Stimulated activated CD4-positive, alpha-beta T cell treated with anti-CD3 and anti-CD28 coated beads, Interleukin-1b, Interleukin-23, amount 100 ng/mL, for 48 hours (primary cell): ENCODE measurements at regions not wholly inside any gene's neighbourhood (a gene's known extent, or its start where the extent isn't known, plus 50 kb on each side); places are given as distances from the start of the nearest gene placed in this dataset.

Experiments
- DNase-seq: peaks from one replicate; pipeline ENCODE4 v3.0.0-alpha.2; 2020

DNA sequence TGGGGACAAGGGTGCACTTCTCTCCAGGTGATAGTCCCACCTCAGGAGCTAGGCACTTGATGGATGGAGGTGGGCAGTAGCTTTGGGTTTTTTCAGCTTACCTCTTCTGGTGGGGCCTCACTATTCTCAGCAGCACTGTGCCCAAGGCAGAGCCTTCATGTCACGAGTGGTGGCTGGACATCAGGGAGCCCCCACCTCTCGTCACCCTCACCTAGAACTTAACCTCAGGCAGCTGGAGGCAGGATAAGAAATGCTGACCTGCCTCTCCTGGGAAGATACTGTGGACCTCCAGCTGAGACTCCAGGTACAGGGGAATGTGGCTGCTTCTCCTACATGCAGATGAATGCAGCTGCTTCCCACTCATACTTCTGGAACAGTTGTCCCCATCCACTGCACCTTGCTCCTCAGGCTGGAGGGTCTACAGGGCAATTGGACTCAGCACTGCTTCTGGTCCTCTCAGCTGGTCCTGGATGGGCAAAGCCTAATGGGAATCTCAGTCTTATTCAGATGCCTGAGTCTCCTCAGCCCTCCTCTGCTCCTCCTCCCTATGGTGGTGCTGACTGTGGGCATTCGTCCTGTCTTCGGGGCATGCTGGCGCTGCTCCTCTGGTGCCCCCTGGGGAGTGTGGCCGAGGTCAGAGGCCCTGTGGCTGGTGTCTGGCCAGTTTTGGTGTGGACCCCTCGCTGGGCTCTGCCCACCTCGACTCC, 129.9 kb downstream of the KLF13 start:
- DNase-seq, result no peak

DNA sequence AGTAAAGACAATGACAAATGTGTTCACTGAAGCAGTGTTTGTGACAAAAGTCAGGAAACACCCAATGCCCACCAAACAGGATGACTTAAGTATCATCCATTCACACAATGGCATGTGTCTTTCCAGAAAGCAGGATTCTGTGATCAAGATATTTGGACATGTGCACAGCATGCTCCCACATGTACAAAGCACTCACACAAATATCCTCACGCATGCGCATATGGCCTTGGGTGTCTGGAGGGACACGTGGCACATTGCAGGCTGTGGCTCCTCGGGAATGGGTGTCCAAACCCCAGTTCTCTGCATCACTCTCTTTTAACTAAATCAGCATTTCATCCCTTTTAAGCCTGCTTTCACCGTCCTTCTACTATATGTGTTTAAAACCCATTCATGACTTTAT, 130.5 kb downstream of the KLF13 start:
- no peak for DNase-seq

DNA sequence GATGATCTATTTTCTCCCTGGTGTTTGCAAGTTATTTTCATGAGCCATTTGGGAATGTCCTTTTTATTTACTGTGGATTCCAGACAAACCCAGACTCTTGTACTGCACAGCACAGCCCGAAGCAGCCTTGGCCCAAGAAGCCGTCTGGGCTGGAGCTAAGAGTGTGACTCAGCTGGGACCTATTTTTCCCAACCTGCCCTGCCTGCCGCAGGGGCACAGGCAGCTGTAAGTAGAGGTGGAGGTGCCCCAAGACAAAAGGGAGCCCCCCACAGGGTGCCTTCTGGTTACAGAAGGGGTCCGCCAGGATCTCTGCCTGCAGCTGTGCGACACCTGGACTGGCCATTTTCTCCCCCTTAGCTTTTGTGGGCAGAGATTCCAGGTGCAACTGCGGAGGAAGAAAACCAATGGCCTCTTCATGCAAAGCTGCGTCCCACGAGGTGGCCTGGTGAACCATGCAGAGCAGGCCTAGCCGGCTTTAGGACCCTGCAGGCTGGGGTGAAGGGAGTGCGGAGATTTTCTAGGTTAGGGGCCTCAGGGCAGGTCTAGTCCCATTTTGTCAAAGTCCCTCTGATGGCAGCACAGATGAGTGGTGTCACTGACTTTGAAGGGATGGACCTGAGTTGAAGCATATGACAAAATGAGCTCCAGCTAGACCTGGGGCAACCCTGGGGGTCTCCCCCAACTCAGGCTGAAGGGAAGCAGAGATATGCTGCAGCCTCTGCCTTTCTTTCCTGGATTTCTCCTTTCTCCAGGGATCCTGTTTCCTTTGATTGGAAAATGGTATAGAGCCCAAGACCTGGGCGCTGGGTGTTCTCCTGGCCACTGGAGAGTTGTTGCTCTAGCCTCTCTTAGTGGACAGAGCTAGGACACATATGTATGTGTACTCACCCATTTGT, 131.2 kb downstream of the KLF13 start:
- no peak for DNase-seq

DNA sequence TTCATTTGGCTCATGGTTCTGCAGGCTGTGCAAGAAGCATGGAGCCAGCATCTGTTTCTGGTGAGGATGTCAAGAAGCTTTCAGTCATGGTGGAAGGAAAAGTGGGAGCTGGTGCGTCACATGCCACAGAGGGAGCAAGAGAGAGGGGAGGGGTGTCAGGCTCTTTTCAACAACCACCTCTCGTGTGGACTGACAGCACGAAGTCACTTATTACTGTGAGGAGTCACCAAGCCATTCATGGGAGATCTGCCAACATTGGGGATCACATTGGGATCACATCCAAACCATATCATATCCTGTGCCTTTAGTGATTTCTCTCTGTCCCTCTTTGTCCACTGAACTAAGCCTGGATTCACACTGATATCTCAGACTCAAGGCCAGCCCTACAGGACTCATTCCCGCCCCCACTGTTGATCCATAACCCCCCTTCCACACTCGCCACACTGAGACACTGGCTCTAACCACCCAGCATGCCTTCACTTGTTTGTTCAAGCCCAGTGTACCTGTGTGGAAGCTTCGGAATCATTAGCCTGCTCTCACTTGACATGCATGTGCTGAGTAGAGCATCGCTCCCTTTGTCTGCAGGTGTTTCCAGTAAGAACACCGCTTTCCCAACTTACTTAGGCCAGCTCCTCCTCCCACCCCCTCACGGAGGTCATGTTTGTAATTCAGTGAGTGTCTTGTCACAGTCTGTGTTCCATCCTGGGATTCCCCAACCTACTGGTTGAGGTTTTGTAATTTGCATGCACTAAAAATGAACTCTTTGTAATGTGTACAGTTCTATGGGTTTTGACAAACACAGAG, 132.2 kb downstream of the KLF13 start:
- DNase-seq, result peak; percentile 76

DNA sequence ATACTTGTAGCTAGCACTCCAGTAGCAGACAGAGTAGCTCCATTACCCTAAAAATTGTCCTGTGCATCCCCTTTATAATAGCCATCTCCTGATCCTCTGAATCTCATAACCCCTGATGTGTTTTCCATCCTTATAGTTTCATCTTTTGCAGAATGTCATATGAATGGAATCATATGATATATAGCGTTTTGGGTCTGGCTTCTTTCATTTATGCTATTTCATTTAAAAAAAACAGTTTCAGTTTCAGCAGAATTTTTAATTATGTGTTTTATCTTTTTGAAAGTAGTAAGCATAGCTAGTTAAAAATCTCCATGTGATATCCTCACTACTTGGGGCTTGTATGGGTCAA, 132.7 kb downstream of the KLF13 start:
- DNase-seq, result no peak

DNA sequence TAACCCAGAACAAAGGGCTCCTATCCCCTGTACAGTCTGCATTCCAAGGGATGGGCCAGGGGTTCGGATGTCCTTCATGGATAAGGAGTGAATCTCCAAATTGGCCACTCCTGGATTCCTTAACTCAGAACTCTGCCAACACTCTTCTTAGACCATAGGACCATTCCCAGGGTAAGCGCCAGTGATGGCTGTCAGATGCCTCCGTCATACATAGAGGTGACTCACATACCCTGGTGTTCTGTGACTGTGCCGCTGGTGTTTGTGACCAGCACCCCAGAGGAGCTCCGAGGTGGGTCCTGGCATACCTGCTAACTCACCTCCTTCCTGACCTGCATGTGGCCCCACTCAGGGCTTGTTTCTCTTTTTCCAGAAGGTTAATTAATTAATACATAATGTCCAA, 134.7 kb downstream of the KLF13 start:
- no peak for DNase-seq

DNA sequence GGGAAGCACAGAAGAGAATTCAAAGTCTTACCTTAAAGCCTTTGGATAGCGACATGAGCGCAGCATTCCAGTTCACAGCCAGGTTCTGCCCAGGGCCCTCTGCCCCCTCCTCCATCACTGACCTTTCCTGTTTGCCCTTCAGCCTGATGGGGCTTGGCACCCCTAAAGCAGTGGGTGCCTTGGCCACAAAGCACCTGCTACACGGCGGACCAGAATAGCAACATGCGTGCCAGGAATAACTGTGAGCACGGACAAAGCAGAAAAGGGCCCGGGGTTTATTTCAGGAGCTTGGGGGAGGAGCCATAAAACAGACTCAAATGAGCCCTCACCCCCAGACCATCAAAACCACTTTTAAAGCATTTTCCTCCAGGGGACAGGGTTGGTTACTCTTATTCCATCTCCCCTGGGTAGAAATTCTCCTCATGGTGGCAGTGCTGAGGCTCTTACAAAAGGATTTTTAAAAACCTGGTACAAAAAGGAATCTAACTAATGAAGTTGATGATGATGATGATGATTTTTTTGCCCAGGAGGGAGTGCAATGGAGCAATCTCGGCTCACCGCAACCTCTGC, 135.4 kb downstream of the KLF13 start:
- DNase-seq, result no peak

DNA sequence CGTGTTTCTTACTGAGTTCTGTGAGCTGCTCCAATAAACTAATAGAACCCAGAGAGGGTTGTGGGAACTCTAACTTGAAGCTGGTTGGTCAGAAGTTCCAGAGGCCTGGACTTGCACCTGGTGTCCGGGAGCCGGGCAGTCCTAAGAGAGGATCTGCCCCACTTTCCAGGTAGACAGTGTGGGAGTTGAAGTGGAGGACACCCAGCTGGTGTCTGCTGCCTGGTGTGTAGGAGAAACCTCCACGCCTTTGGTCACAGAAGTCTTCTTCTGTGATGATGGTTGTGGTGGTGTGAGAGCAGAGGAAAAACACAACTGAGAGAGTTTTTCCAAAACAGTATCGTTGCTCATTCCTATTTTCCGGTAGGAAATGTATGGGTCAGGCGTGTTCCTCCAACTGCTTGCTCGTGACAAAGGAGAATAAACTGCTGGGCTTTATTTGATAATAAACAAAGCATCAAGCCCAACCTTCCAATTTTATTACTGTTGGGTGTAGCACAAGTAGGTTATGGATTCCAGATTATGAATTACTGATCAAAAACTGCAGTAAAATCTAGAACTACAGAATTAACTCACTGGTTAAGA, 137.0 kb downstream of the KLF13 start:
- no peak for DNase-seq

DNA sequence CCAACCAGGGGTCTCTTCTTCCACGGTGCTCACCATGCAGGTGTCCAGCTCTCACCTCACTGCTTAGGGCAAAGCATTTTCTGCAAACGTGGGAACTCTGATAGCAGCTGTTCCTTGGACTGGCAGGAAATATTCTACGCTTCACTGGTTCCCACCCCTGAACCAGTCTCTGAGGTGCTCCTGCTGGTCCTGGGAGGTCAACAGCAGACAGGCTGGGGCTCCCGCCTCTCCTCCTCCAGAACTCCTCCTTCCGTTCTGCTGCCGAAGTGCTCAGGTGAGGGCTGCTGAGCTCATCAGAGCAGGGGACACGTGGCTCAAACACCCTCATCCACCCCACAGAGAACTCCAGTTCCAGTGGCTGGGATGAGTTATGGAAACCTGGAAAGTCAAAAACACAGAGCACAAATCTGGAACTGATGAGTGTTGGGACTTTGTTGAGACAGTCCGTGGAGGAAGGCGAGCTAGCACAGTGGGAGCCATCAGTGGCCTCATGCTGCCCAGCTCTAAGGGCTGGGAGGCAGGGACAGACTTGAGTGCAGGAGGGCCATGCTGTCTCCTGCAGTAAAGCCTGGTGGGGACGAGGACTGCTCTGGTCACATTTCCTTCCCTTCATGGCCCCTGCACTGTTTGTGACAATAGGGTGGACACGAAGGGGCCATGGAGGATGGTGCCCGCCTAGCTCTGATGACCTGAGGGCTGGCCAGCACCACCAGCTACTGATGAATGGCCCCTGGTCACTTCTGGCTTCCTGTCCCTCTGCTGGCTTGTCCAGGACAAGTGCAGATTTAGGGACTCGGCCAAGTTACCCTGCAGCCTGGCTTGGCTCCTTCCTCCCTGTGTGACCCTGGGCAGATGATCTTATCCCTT, 137.8 kb downstream of the KLF13 start:
- DNase-seq, result no peak

DNA sequence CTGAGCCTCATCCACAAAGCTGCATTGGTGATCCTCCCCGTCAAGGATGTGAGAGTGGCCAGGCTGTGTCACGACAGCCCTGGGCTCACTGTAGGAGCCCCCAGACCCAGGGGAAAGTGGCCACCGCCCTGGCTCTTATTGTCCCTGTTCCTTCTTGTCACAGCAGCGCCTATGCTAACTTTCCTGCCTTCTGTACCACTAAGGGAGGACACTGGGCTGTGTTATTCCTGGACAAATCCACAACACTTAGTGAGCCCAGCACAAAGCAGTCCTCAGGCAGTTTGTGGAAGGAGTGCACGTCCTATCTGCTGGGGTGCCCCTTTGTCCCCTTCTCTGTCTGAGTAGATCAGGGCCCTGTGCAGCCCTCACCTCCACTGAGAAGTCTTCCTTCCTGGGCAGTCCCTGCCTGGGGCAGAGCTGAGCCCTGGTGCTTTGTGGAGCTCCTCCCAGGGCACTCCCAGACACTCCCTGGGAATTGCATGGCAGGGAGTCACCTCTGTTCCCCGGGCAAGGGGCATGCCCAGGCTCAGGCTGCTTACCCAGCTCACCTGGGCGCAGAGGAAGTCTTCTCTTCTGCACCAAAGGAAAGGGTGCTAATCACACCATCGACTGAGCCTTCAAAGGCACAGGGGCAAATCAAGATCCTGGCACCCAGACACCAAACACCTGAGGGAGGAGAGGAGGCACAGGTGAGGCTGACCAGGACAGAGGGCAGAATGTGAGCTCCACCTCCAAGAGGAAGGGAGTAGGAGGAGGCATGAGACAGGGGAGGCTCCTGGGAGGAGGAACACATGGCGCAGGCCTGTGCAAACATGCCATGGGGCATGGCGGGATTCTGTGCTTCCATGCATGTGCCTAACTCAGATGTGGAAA, 138.7 kb downstream of the KLF13 start:
- no peak for DNase-seq

DNA sequence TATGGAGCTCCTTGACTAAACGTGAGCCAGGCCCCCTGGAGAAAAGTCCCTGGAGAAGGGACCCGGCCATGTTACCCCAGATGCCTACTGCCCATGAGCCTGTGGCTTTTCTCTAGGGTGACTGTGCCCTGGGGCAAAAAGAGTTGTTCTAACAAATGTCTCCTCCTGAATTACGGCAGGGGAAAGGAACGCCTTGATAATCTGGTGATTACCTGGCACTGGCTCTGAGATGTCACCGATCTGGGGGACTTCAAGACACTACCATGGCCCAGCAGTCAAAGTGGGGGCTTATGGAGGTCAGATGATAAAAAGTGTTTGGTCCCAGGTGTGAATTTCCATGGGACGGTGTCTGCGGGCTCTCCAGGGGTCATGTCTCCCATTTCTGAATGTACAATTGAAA, 140.7 kb downstream of the KLF13 start:
- DNase-seq, result no peak

DNA sequence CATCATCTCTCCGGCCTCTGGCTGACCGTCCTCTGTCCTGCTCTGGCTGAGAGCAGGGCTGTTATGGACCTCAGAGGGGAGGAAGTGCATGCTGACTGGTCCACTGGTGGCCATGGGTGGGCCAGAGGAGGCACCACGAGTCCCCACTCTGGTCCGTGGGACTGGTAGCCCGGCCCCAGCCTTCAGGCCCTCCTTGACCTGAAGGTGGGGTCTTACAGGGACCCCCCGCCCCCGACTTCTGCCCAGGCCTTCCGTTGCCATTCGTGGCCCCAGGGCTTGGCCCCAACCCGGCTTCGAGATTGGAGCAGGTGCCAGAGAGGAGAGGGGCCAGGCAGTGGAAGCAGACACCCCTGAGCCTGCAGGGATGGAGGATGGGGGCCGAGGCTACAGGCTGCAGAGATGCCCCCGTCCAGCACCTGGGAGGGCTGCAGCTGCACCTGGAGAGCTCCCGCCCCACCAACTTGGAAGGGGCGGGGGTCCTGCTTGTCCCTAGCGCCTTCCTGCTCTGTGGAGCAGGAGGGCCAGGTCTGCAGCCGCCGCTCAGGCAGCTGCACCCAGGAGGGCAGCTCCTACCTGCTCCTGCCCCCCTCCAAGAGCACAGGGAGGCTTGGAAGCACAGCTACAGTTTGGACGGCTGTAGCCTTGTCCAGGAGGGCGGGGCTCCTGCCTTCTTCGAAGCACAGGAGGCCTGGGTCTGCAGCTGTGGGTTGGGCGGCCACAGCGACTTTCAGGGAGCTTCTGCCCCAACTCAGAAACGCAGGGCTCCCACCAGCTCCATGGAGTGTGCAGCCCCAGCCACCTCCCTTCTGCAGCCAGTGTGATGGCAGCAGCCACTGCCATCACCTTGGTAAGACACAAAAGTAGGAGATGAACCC, 142.5 kb downstream of the KLF13 start:
- DNase-seq, result no peak

DNA sequence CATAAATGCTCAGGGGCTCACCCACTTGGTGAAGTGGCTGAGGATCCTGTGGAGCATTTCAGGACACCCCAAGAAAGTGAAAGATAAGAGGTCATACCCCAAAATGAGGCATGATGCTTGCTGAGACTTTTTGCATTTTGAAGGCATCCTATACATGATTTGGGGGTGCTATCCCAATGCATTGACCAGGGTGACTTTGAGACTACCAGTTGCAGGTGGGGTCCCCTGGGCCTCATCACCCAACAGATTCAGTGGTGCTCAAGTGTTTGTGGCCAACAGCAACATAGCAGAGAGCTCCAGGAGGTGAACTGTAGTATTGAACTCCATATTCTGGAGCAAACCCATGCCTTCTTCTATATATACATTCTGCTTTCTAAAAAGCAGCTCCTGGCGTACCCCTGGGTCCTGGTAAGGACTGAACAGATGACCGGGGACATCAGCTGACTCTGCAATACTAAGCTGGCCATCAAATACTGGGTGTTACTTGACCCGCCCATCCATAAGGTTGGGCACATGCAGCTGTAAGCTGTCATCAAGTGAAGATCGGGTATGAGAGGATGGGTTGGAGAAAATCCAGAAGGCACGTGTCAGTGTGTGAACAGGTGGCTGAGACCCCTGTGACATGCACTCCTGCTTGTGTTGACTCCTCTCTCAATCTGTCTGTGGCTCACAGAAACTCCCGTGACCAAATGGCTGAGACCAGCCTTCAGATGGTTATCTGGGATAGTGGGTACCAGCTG, 143.3 kb downstream of the KLF13 start:
- DNase-seq, result no peak

DNA sequence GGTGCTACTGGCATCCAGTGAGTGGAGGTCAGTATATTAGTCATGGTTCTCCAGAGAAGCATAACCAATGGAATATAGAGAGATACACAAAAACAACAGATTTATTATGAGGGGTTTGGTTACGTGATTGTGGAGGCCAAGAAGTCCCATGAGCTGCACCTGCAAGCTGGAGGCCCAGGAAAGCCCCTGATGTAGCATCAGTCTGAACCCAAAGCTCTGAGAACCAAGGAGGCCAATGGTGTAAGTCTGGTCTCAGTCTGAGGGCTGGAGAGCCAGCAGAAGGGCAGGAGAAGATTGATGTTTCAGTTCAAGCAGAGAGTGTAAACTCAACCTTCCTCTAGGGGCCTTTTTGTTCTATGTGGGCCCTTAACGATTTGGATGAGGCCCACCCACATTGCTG, 144.1 kb downstream of the KLF13 start:
- no peak for DNase-seq

DNA sequence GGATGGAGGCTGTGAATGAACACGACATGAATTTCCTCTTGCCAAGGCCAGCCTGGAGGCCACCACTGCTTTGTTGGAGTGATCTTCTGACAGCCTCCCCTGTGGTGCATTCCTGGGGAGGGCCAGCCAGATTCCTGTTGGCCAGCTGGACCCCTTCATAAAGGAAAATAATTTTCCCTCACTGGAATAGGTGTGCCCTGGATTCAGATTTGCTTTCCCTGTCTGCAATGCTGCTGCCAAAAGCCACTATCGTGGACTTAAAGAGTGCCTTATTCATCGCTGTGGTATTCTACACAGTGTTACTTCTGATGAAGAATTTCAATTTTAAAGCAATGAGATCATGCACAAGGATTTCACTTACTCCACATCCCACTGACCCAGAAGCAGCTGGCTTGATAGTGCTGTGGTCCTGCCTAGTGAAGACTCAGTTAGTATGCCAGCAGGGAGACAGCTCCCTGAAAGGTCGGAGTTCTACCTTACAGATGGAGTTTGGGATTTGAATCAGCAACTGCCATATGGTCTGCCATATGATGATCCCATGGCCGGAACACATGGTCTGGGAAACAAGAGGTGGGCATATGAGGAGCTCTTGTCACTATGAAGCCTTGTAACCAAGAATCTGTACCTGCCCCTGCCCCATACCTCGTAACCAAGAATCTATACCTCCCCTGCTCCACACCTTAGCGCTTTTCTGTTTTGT, 145.2 kb downstream of the KLF13 start:
- DNase-seq, result no peak

DNA sequence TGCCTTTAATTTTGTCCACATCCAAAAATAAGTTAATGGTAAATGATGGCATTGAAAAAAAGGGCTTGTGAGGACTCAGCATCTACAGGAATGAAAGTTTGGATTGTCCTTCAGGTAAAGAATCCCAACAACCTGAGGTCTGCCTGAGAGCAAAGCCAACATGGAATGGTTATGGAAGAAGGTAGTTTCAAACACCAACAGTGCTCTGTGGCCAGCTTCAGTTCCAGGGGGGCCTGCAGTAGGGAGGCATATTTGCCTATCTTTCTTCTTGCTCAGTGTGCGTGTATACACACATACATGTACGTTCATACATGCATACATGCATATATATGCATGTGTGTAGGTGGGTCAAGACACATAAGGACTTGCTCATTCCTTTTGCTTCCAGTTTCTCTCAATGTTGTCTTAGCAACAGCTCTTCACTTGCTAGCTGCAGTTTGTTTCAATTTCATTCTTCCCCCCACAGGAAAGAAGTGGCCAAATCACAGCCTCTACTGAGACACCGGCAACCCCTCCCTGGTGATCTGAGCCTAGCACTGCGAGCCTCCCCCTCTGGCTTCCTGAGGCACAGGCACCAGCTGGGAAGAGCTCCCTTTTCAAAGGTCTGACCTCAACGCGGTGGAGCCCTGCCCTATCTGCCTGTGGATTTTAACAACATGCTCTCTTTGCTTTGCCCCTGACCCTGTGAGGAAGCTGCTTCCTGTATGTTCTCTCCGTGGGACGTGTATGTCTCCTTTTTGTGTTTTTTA, 146.2 kb downstream of the KLF13 start:
- peak; percentile 49 for DNase-seq

DNA sequence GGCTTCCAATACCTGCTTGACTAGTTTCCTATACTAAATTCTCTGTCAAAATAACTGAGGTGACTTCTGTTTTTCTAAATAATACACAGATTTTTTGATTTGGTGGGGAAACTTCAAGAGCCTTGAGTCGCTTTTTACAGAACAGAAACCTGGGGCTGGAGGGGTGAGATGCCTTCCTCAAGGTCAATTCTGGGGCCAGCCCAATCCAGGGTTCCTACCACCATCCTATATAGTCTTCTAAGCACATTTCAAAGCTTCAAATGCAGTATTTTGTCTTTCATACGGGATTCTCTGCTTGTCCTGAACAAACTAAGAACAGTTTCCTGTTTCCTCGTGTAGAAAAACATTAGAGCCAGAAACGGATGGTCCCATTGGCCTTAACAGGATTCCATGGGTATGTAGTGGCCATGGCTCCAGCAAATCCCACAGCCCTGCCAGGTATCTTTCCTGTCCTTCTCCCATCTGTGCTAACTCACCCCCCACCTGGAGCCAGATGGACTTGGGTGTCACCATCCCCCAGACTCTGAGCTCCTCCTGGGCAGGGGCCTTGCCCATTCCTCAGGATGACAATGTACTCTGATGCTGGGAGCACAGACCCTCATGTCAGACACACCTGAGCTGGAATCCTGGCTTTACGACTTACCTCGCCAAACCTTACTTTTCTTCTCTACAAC, 146.9 kb downstream of the KLF13 start:
- no peak for DNase-seq
